Esophagus muscularis mucosa (tissue), 4 donors: ENCODE measurements at regions not wholly inside any gene's neighbourhood (a gene's known extent, or its start where the extent isn't known, plus 50 kb on each side); places are given as distances from the start of the nearest gene placed in this dataset.

ENCODE experiments used
- EP300 ChIP-seq: sonication (generic); formaldehyde crosslinking; IDR thresholded peaks from one replicate; pipeline ENCODE4 v1.6.1; 2017; ENCODE audit warnings: antibody characterized with exemption
- POLR2A ChIP-seq: fragments of 450-650 bp; IDR thresholded peaks from one replicate; pipeline ENCODE4 v1.6.1; 2017; ENCODE audit warnings: antibody characterized with exemption, moderate library complexity, mild to moderate bottlenecking, low read depth
- POLR2AphosphoS5 ChIP-seq, 2 donors: sonication (generic); formaldehyde crosslinking; IDR thresholded peaks; one replicate each; pipeline ENCODE4 v1.6.1; 2017; ENCODE audit warnings: antibody characterized with exemption in 2 of 2
- TF ChIP-seq, protein P1 (sequence below), 3 experiments: fragments of 200-600 bp in 2 of 3; fragments of 450-650 bp in 1 of 3; sonication (generic) in 2 of 3; IDR thresholded peaks; one replicate each; pipeline ENCODE4 v1.5.1; 2017 to 2019; ENCODE audit warnings: antibody characterized with exemption in 3 of 3, mild to moderate bottlenecking in 2 of 3, moderate library complexity in 1 of 3

DNA sequence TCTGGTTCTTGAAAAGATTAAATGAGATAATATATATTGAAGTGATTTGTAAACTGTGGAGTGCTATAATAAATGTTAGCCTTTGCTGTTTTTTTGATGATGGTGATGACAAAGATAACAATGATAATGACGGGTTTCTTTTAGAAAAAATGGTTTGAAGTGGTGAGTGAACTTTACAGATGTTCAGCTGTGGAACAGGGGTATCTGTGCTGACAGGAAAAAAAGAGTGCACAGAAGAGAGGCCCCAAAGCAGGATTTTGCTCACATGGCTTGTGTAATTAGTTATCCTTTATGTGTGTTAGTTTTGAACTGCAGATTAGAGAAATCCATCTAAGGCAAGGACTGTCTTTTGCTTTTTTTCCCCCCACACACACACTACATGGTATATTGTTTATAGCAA lies 119.2 kb downstream of the CYSLTR2 start:
- TF ChIP-seq, protein P1, sequence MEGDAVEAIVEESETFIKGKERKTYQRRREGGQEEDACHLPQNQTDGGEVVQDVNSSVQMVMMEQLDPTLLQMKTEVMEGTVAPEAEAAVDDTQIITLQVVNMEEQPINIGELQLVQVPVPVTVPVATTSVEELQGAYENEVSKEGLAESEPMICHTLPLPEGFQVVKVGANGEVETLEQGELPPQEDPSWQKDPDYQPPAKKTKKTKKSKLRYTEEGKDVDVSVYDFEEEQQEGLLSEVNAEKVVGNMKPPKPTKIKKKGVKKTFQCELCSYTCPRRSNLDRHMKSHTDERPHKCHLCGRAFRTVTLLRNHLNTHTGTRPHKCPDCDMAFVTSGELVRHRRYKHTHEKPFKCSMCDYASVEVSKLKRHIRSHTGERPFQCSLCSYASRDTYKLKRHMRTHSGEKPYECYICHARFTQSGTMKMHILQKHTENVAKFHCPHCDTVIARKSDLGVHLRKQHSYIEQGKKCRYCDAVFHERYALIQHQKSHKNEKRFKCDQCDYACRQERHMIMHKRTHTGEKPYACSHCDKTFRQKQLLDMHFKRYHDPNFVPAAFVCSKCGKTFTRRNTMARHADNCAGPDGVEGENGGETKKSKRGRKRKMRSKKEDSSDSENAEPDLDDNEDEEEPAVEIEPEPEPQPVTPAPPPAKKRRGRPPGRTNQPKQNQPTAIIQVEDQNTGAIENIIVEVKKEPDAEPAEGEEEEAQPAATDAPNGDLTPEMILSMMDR (IDR thresholded peaks at IDR 0.05) = no peak
- TF ChIP-seq POLR2A = no peak
- no peak for TF ChIP-seq POLR2AphosphoS5 (IDR thresholded peaks at IDR 0.05)
- TF ChIP-seq EP300 = no peak
